ENCODE measurements at regions not wholly inside any gene's neighbourhood (a gene's known extent, or its start where the extent isn't known, plus 50 kb on each side); places are given as distances from the start of the nearest gene placed in this dataset.
"Not testable (repeated sequence)": the region's sequence is repeated elsewhere in the genome, so short reads cannot be mapped to it uniquely, and the experiment has no call there.

DNA sequence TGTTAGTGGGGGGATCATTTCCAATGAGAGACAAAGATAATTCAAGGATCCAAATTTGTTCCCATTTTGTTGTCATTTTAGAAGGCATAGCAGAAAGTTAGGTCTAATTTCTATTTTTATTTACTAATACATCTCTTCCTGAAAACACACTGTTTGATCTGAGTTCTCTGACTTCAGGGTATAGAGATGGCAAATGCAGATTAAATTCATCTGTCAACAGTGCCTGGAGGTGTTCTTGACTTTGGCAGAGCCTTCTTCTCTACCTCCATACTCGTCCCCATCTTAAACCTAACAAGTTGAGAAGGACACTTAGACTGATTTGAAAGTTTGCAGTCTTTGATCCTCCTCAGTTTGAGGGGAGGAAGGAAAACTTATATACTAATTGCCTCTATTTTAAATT lies 308.2 kb downstream of the SOX2 start:
- no peak overlapping the region for H3K4me3 ChIP-seq (ENCODE audit: low read length in 3 of 3)
- intact Hi-C loops (cut with DNase I) = no loop called here
- TF ChIP-seq, protein P1, sequence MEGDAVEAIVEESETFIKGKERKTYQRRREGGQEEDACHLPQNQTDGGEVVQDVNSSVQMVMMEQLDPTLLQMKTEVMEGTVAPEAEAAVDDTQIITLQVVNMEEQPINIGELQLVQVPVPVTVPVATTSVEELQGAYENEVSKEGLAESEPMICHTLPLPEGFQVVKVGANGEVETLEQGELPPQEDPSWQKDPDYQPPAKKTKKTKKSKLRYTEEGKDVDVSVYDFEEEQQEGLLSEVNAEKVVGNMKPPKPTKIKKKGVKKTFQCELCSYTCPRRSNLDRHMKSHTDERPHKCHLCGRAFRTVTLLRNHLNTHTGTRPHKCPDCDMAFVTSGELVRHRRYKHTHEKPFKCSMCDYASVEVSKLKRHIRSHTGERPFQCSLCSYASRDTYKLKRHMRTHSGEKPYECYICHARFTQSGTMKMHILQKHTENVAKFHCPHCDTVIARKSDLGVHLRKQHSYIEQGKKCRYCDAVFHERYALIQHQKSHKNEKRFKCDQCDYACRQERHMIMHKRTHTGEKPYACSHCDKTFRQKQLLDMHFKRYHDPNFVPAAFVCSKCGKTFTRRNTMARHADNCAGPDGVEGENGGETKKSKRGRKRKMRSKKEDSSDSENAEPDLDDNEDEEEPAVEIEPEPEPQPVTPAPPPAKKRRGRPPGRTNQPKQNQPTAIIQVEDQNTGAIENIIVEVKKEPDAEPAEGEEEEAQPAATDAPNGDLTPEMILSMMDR (IDR thresholded peaks at IDR 0.05; ENCODE audit: borderline replicate concordance, extremely low read depth, insufficient read depth) = no peak
- DNase-seq (no peak), FAIRE-seq (no peak)
- no peaks in the 10 kb centered on the region for H3K27me3 ChIP-seq (ENCODE audit: control insufficient read depth, insufficient read depth, low read length)
- H3K9ac ChIP-seq (ENCODE audit: low read length in 3 of 3) = no peak overlapping the region
- no peaks in the 10 kb centered on the region for H3K9me3 ChIP-seq (ENCODE audit: control insufficient read depth in 2 of 3, insufficient read depth in 1 of 3, low read length in 3 of 3)
- H3K4me1 ChIP-seq (ENCODE audit: control insufficient read depth in 2 of 3, insufficient read depth in 2 of 3, low read depth in 1 of 3, low read length in 3 of 3) = no peaks in the 10 kb centered on the region
- no peaks in the 10 kb centered on the region for H3K36me3 ChIP-seq (ENCODE audit: control insufficient read depth in 2 of 3, insufficient read depth in 3 of 3, low read length in 3 of 3)
- H3K27ac ChIP-seq (ENCODE audit: low read depth in 2 of 2, low read length in 2 of 2) = no peak overlapping the region

DNA sequence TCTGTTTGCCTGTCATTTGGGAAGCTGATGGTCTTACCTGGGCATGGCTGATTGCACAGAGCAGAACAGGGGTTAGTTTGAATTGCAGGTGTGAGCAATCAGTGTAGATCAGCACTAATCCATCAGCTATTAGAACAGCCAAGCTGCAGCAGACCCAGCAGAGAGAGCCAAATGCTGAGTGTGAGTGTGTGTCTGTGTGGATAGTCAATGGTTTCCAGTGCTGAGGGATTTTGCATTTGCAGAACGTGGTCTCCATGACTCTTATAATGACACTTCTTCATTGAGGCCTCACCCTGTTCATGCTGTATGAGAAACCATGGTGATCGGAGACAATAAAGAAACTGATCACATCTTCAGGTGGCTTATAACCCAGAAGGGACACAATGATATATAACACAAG lies 312.1 kb downstream of the SOX2 start:
- no peak overlapping the region for H3K27ac ChIP-seq (ENCODE audit: low read depth in 2 of 2, low read length in 2 of 2)
- no peaks in the 10 kb centered on the region for H3K27me3 ChIP-seq (ENCODE audit: control insufficient read depth, insufficient read depth, low read length)
- DNase-seq (peak in 1 of 5 donors; percentile 9), FAIRE-seq (no peak)
- H3K9ac ChIP-seq (ENCODE audit: low read length in 3 of 3) = no peak overlapping the region
- H3K4me3 ChIP-seq (ENCODE audit: low read length in 3 of 3) = no peak overlapping the region
- H3K9me3 ChIP-seq (ENCODE audit: control insufficient read depth in 2 of 3, insufficient read depth in 1 of 3, low read length in 3 of 3) = no peaks in the 10 kb centered on the region
- intact Hi-C loops (cut with DNase I) = no loop called here
- TF ChIP-seq, protein P1 (IDR thresholded peaks at IDR 0.05; ENCODE audit: borderline replicate concordance, extremely low read depth, insufficient read depth) = no peak
- H3K4me1 ChIP-seq (ENCODE audit: control insufficient read depth in 2 of 3, insufficient read depth in 2 of 3, low read depth in 1 of 3, low read length in 3 of 3) = no peaks in the 10 kb centered on the region
- H3K36me3 ChIP-seq (ENCODE audit: control insufficient read depth in 2 of 3, insufficient read depth in 3 of 3, low read length in 3 of 3) = no peaks in the 10 kb centered on the region

DNA sequence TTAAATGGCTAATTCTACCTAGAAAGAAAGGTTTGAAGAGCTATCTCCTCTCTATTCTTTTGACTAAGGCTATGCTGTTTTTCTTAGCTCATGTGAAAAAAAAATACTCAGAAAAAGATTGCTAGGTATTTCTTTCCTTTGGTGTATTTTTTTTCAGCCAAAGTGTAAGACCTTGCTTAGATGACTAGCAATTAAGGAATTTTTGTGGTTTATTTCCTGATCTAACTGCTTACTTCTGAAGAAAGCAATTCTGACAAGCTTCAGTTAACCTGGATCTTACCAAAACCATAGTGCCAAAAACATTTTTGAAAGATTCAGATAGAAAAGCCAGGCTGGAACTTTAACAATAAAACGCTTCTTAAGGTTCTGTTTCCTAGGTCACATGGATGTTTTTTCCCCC lies 315.6 kb downstream of the SOX2 start:
- no peak overlapping the region for H3K9ac ChIP-seq (ENCODE audit: low read length in 3 of 3)
- H3K27ac ChIP-seq (ENCODE audit: low read depth in 2 of 2, low read length in 2 of 2) = no peak overlapping the region
- FAIRE-seq (no peak), DNase-seq (no peak)
- TF ChIP-seq, protein P1 (IDR thresholded peaks at IDR 0.05; ENCODE audit: borderline replicate concordance, extremely low read depth, insufficient read depth) = no peak
- H3K4me1 ChIP-seq (ENCODE audit: control insufficient read depth in 2 of 3, insufficient read depth in 2 of 3, low read depth in 1 of 3, low read length in 3 of 3) = no peaks in the 10 kb centered on the region
- no peaks in the 10 kb centered on the region for H3K36me3 ChIP-seq (ENCODE audit: control insufficient read depth in 2 of 3, insufficient read depth in 3 of 3, low read length in 3 of 3)
- no peak overlapping the region for H3K4me3 ChIP-seq (ENCODE audit: low read length in 3 of 3)
- intact Hi-C loops (cut with DNase I) = no loop called here
- no peaks in the 10 kb centered on the region for H3K27me3 ChIP-seq (ENCODE audit: control insufficient read depth, insufficient read depth, low read length)
- H3K9me3 ChIP-seq (ENCODE audit: control insufficient read depth in 2 of 3, insufficient read depth in 1 of 3, low read length in 3 of 3) = no peaks in the 10 kb centered on the region

DNA sequence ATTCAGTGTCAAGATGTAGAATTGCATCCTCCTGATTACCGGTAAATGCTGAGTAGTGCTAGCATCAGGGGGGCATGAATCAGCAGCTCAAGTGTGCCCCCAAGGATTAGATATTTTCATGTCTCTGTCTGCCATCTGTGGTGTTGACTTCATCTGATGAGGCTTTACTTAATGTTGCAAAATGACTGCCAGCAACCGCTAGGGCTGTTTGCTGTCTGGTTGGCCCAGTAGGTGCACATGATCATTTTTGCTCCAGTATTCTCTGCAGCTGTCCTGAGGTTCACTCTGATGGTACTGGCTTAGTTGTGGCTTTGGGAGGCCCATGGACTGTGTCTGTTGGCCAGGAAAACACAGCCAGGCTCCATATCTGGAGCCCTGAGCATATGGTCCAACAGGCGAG lies 316.4 kb downstream of the SOX2 start:
- no peak overlapping the region for H3K4me3 ChIP-seq (ENCODE audit: low read length in 3 of 3)
- intact Hi-C loops (cut with DNase I) = no loop called here
- no peaks in the 10 kb centered on the region for H3K9me3 ChIP-seq (ENCODE audit: control insufficient read depth in 2 of 3, insufficient read depth in 1 of 3, low read length in 3 of 3)
- no peak overlapping the region for H3K9ac ChIP-seq (ENCODE audit: low read length in 3 of 3)
- TF ChIP-seq, protein P1 (IDR thresholded peaks at IDR 0.05; ENCODE audit: borderline replicate concordance, extremely low read depth, insufficient read depth) = no peak
- DNase-seq = no peak
- H3K27me3 ChIP-seq (ENCODE audit: control insufficient read depth, insufficient read depth, low read length) = no peaks in the 10 kb centered on the region
- H3K27ac ChIP-seq (ENCODE audit: low read depth in 2 of 2, low read length in 2 of 2) = no peak overlapping the region
- no peak for FAIRE-seq
- H3K36me3 ChIP-seq (ENCODE audit: control insufficient read depth in 2 of 3, insufficient read depth in 3 of 3, low read length in 3 of 3) = no peaks in the 10 kb centered on the region
- H3K4me1 ChIP-seq (ENCODE audit: control insufficient read depth in 2 of 3, insufficient read depth in 2 of 3, low read depth in 1 of 3, low read length in 3 of 3) = no peaks in the 10 kb centered on the region

DNA sequence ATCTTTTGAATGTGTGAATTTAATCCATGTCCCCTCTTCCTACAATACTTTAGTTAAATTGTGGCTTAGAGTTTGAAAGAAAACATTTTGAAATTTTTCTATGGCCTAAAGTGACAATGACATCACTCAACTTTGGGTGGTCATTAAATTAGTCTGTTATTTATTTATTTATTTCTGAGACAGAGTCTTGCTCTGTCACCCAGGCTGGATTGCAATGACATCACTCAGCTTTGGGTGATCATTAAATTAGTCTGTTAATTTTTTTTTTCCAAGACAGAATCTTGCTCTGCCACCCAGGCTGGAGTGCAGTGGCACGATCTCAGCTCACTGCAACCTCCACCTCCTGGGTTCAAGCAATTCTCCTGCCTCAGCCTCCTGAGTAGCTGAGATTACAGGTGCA lies 322.5 kb downstream of the SOX2 start:
- H3K36me3 ChIP-seq (ENCODE audit: control insufficient read depth in 2 of 3, insufficient read depth in 3 of 3, low read length in 3 of 3); H3K27me3 ChIP-seq (ENCODE audit: control insufficient read depth, insufficient read depth, low read length); intact Hi-C loops (cut with DNase I); FAIRE-seq; H3K4me3 ChIP-seq (ENCODE audit: low read length in 3 of 3); H3K27ac ChIP-seq (ENCODE audit: low read depth in 2 of 2, low read length in 2 of 2); H3K9ac ChIP-seq (ENCODE audit: low read length in 3 of 3); H3K9me3 ChIP-seq (ENCODE audit: control insufficient read depth in 2 of 3, insufficient read depth in 1 of 3, low read length in 3 of 3); DNase-seq; H3K4me1 ChIP-seq (ENCODE audit: control insufficient read depth in 2 of 3, insufficient read depth in 2 of 3, low read depth in 1 of 3, low read length in 3 of 3): not testable (repeated sequence)

Data from kidney (tissue), 13 donors.